Loucy (cell line): ENCODE measurements at regions not wholly inside any gene's neighbourhood (a gene's known extent, or its start where the extent isn't known, plus 50 kb on each side); places are given as distances from the start of the nearest gene placed in this dataset.

Source experiments
- H2AFZ ChIP-seq: fragments of 200-600 bp; sonication (generic); 2 replicates; pipeline ENCODE4 v1.6.0; 2016; ENCODE audit warnings: antibody characterized with exemption, mild to moderate bottlenecking, low read length, moderate library complexity
- H3F3A ChIP-seq: fragments of 200-600 bp; 2 replicates; pipeline ENCODE4 v1.6.0; 2016; ENCODE audit warnings: antibody characterized with exemption, low read depth, mild to moderate bottlenecking
- H3K27me3 ChIP-seq: fragments of 200-600 bp; sonication (generic); 2 replicates; pipeline ENCODE4 v1.6.1; 2014; ENCODE audit warnings: low read length, mild to moderate bottlenecking; ENCODE audit not compliant: insufficient read depth, poor library complexity, severe bottlenecking
- H3K36me3 ChIP-seq: fragments of 200-600 bp; sonication (generic); 2 replicates; pipeline ENCODE4 v1.6.1; 2016; ENCODE audit warnings: low read length; ENCODE audit not compliant: insufficient read depth
- H3K4me1 ChIP-seq: fragments of 200-600 bp; sonication (generic); 2 replicates; pipeline ENCODE4 v1.5.1; 2014; ENCODE audit warnings: low read length, mild to moderate bottlenecking; ENCODE audit not compliant: insufficient read depth, poor library complexity, severe bottlenecking
- H3K4me2 ChIP-seq: fragments of 200-600 bp; sonication (generic); 2 replicates; pipeline ENCODE4 v1.6.0; 2014; ENCODE audit warnings: antibody characterized with exemption, low read length, low read depth, mild to moderate bottlenecking; ENCODE audit not compliant: poor library complexity, severe bottlenecking
- H3K4me3 ChIP-seq: fragments of 200-600 bp; sonication (generic); 2 replicates; pipeline ENCODE4 v1.5.1; 2014; ENCODE audit warnings: low read length, mild to moderate bottlenecking, mixed read lengths; ENCODE audit not compliant: poor library complexity, severe bottlenecking
- H3K79me2 ChIP-seq: fragments of 200-600 bp; sonication (generic); 2 replicates; pipeline ENCODE4 v1.6.1; 2014; ENCODE audit warnings: low read length; ENCODE audit not compliant: insufficient read depth
- H3K9ac ChIP-seq: fragments of 200-600 bp; sonication (generic); 2 replicates; pipeline ENCODE4 v1.6.0; 2014; ENCODE audit warnings: mild to moderate bottlenecking, low read depth, low read length, moderate library complexity; ENCODE audit not compliant: poor library complexity, severe bottlenecking
- H3K9me2 ChIP-seq: fragments of 200-600 bp; sonication (generic); replicated peaks from 2 replicates; pipeline ENCODE4 v1.6.1; 2016; ENCODE audit warnings: low read depth, low read length, mixed read lengths
- H3K9me3 ChIP-seq: fragments of 200-600 bp; sonication (generic); 2 replicates; pipeline ENCODE4 v1.6.1; 2014; ENCODE audit warnings: mild to moderate bottlenecking, antibody characterized with exemption, low read length, low read depth; ENCODE audit not compliant: insufficient read depth
- H4K20me1 ChIP-seq: fragments of 200-600 bp; sonication (generic); 2 replicates; pipeline ENCODE4 v1.6.0; 2014; ENCODE audit warnings: antibody characterized with exemption, low read length, mild to moderate bottlenecking; ENCODE audit not compliant: insufficient read depth, poor library complexity, severe bottlenecking
- CTCF ChIP-seq: fragments of 200-600 bp; sonication (generic); conservative IDR thresholded peaks from 2 replicates; pipeline ENCODE4 v1.5.1; 2014; ENCODE audit warnings: mild to moderate bottlenecking, antibody characterized with exemption, low read length
- EZH2phosphoT487 ChIP-seq: fragments of 200-600 bp; IDR thresholded peaks from 2 replicates; pipeline ENCODE4 v1.6.1; 2018; ENCODE audit warnings: antibody characterized with exemption, mild to moderate bottlenecking, moderate library complexity, borderline replicate concordance

DNA sequence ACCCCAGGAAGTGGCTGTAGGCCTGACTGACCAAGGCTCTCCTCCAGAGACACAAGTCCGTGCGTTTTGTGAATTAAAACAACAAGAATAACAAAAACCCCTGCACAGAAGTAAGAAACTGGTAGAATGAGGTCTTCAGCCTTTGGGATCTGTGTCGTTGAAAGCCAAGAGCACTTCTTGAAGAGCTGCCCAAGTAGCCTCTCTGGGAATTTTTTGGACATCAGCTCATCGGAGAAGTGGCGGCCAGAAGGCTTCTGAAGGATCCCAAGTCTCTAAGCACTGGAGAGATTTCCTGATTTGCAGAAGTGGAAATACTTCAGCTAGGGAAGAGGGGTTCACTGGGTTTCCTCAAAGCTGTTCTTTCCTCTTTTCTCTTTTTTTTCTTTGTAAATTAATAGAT is 100.4 kb upstream of the ZNF536 start:
- TF ChIP-seq CTCF, result no peak
- TF ChIP-seq EZH2phosphoT487, result no peak
- Histone ChIP-seq H3K27me3 (no peaks in the 10 kb centered on the region), H3K4me2 (no peak overlapping the region), H3K9me2 (no peaks in the 10 kb centered on the region), H3K36me3 (no peaks in the 10 kb centered on the region), H4K20me1 (no peaks in the 10 kb centered on the region), H3K4me1 (no peaks in the 10 kb centered on the region), H3F3A (no peaks in the 10 kb centered on the region), H2AFZ (no peak overlapping the region), H3K79me2 (no peaks in the 10 kb centered on the region), H3K9ac (no peak overlapping the region), H3K9me3 (peaks cover 9% of the 10 kb centered on the region; the same call in 1 of the 2 replicates), H3K4me3 (no peak overlapping the region)

- H3F3A ChIP-seq, result no peaks in the 10 kb centered on the region
- H4K20me1 ChIP-seq, result no peaks in the 10 kb centered on the region
- H3K9me3 ChIP-seq, result peaks cover 9% of the 10 kb centered on the region; the same call in 1 of the 2 replicates
- no peak overlapping the region for H3K4me2 ChIP-seq
- H3K4me3 ChIP-seq, result no peak overlapping the region
- no peaks in the 10 kb centered on the region for H3K36me3 ChIP-seq
- no peak overlapping the region for H2AFZ ChIP-seq
- H3K9ac ChIP-seq, result no peak overlapping the region
- H3K27me3 ChIP-seq, result no peaks in the 10 kb centered on the region
- H3K79me2 ChIP-seq, result no peaks in the 10 kb centered on the region
- H3K9me2 ChIP-seq, result no peaks in the 10 kb centered on the region
- no peaks in the 10 kb centered on the region for H3K4me1 ChIP-seq
- no peak for TF ChIP-seq EZH2phosphoT487
- no peak for TF ChIP-seq CTCF
Observed at GRCh38 chr19:30272554-30272953, 99.6 kb upstream of the ZNF536 start.

DNA sequence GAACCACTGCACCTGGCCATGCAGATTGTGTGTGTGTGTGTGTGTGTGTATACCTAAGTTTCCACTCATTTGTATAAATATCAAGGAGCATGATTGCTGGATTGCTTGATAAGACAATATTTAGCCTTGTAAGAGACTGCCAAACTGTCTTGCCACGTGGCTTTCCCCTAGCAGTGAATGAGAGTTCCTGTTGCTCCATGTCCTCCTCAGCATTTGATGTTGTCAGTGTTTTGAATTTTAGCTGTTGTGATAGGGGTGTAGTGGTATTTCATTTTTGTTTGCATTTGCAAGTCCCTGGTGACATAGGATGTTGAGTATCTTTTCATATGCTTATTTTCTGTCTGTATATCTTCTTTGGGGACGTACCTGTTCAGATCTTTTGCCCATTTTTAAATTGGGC is 99.0 kb upstream of the ZNF536 start:
- Histone ChIP-seq H4K20me1 (no peaks in the 10 kb centered on the region), H3K9me2 (no peaks in the 10 kb centered on the region), H3K9ac (no peak overlapping the region), H3K4me2 (no peak overlapping the region), H3K4me3 (no peak overlapping the region), H3K4me1 (no peaks in the 10 kb centered on the region), H3F3A (no peaks in the 10 kb centered on the region), H3K79me2 (no peaks in the 10 kb centered on the region), H3K27me3 (no peaks in the 10 kb centered on the region), H3K9me3 (peaks cover 9% of the 10 kb centered on the region; the same call in 1 of the 2 replicates), H3K36me3 (no peaks in the 10 kb centered on the region), H2AFZ (no peak overlapping the region)
- TF ChIP-seq CTCF (no peak), EZH2phosphoT487 (no peak)
